ENCODE measurements at regions not wholly inside any gene's neighbourhood (a gene's known extent, or its start where the extent isn't known, plus 50 kb on each side); places are given as distances from the start of the nearest gene placed in this dataset.
"Not testable (repeated sequence)": the region's sequence is repeated elsewhere in the genome, so short reads cannot be mapped to it uniquely, and the experiment has no call there.

DNA sequence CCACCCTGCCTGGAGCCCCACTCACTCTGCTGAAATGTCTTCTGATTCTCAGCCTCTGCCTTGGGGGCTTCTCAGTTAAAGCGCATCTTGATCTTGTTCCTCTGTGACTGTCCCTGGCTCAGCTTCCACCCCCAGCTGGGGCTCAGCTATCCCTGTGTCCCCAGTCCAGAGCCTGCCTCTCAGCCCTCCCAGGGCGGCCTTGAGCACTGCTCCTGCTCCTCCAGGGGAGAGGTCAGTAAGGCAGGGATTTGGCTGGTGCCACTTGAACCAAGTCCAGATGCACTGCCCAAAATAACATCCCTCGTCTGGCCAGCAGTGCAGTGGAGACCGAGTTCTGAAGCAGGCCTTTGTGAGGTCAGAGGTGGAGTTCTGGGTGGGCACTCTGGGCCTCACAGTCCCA lies 1950.8 kb downstream of the FOXD4L5 start:
- H3K4me3 ChIP-seq (replicated peaks in 1 of 3; ENCODE audit: insufficient read depth in 1 of 3, low read depth in 2 of 3, low read length in 3 of 3); intact Hi-C loops (cut with micrococcal nuclease; ENCODE audit: unreplicated experiment); BruUV-seq (replicated peaks); H4K20me1 ChIP-seq (ENCODE audit: insufficient read depth, low read length); H3K4me1 ChIP-seq (ENCODE audit: insufficient read depth, low read length); H3K27me3 ChIP-seq (ENCODE audit: control insufficient read depth in 1 of 2, insufficient read depth in 2 of 2, low read length in 2 of 2); DNase-seq (ENCODE audit: low spot score); POLR2A ChIA-PET; H3K27ac ChIP-seq (ENCODE audit: extremely low read length, insufficient read depth, low read length); FAIRE-seq; CTCF ChIA-PET (ENCODE audit: low intra/inter-chr PET ratio, low total read pairs); ATAC-seq; H3K9me3 ChIP-seq (ENCODE audit: low read length); H3K36me3 ChIP-seq (replicated peaks in 1 of 2; ENCODE audit: control insufficient read depth in 1 of 2, insufficient read depth in 2 of 2, low read length in 2 of 2); in situ Hi-C loops (cut with HindIII; ENCODE audit: extremely low pct_ligation_motif_present, low pct_unique_long_range_greater_than_20kb); H2AFZ ChIP-seq (ENCODE audit: low read length); H3K9ac ChIP-seq (ENCODE audit: insufficient read depth, low read depth, low read length); H3K79me2 ChIP-seq (ENCODE audit: insufficient read depth, low read length); H3K4me2 ChIP-seq (ENCODE audit: low read depth, low read length): not testable (repeated sequence)
- no CpG with 5 or more reads among the region's 4 CpGs for WGBS (ENCODE audit: low lambda C conversion rate)

DNA sequence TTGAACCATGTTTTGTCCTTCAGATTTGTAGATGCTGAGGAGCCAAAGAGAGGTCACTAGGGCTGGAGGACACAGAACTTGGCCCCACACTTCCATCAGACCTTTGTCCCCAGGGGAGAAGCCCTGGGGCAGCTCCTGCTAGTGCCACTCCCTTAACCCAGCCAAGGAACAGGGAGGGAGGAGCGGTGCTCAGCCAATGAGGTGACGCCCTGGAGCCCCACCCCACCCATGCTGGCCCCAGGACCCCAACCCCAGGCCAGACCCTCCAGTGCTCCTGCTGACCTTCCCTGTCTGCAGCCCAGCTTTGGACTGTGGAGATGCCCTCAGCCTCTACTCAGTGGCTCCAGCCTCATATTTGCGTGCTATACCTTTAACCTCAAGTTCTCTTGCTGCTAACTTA lies 1951.9 kb downstream of the FOXD4L5 start:
- H3K27me3 ChIP-seq (ENCODE audit: control insufficient read depth in 1 of 2, insufficient read depth in 2 of 2, low read length in 2 of 2); H3K4me1 ChIP-seq (ENCODE audit: insufficient read depth, low read length); H2AFZ ChIP-seq (ENCODE audit: low read length); H3K4me3 ChIP-seq (replicated peaks in 1 of 3; ENCODE audit: insufficient read depth in 1 of 3, low read depth in 2 of 3, low read length in 3 of 3); intact Hi-C loops (cut with micrococcal nuclease; ENCODE audit: unreplicated experiment); CTCF ChIA-PET (ENCODE audit: low intra/inter-chr PET ratio, low total read pairs); BruUV-seq (replicated peaks); H4K20me1 ChIP-seq (ENCODE audit: insufficient read depth, low read length); H3K27ac ChIP-seq (ENCODE audit: extremely low read length, insufficient read depth, low read length); H3K4me2 ChIP-seq (ENCODE audit: low read depth, low read length); H3K9ac ChIP-seq (ENCODE audit: insufficient read depth, low read depth, low read length); H3K9me3 ChIP-seq (ENCODE audit: low read length); in situ Hi-C loops (cut with HindIII; ENCODE audit: extremely low pct_ligation_motif_present, low pct_unique_long_range_greater_than_20kb); H3K79me2 ChIP-seq (ENCODE audit: insufficient read depth, low read length); H3K36me3 ChIP-seq (replicated peaks in 1 of 2; ENCODE audit: control insufficient read depth in 1 of 2, insufficient read depth in 2 of 2, low read length in 2 of 2); POLR2A ChIA-PET; DNase-seq (ENCODE audit: low spot score); FAIRE-seq; ATAC-seq: not testable (repeated sequence)
- WGBS (ENCODE audit: low lambda C conversion rate) = no CpG with 5 or more reads among the region's 3 CpGs

GRCh38 chr9:63328313-63328712 lies 1956.7 kb downstream of the FOXD4L5 start:
- H3K27ac ChIP-seq (ENCODE audit: extremely low read length, insufficient read depth, low read length); H3K36me3 ChIP-seq (replicated peaks in 1 of 2; ENCODE audit: control insufficient read depth in 1 of 2, insufficient read depth in 2 of 2, low read length in 2 of 2); H4K20me1 ChIP-seq (ENCODE audit: insufficient read depth, low read length); ATAC-seq; CTCF ChIA-PET (ENCODE audit: low intra/inter-chr PET ratio, low total read pairs); H2AFZ ChIP-seq (ENCODE audit: low read length); DNase-seq (ENCODE audit: low spot score); intact Hi-C loops (cut with micrococcal nuclease; ENCODE audit: unreplicated experiment); H3K4me2 ChIP-seq (ENCODE audit: low read depth, low read length); H3K79me2 ChIP-seq (ENCODE audit: insufficient read depth, low read length); BruUV-seq (replicated peaks); H3K9ac ChIP-seq (ENCODE audit: insufficient read depth, low read depth, low read length); in situ Hi-C loops (cut with HindIII; ENCODE audit: extremely low pct_ligation_motif_present, low pct_unique_long_range_greater_than_20kb); H3K9me3 ChIP-seq (ENCODE audit: low read length); H3K4me3 ChIP-seq (replicated peaks in 1 of 3; ENCODE audit: insufficient read depth in 1 of 3, low read depth in 2 of 3, low read length in 3 of 3); H3K4me1 ChIP-seq (ENCODE audit: insufficient read depth, low read length); FAIRE-seq; POLR2A ChIA-PET; H3K27me3 ChIP-seq (ENCODE audit: control insufficient read depth in 1 of 2, insufficient read depth in 2 of 2, low read length in 2 of 2): not testable (repeated sequence)
- 80% methylated on average over 4 of the region's 6 CpGs for WGBS (ENCODE audit: low lambda C conversion rate)
